ENCODE measurements at regions not wholly inside any gene's neighbourhood (a gene's known extent, or its start where the extent isn't known, plus 50 kb on each side); places are given as distances from the start of the nearest gene placed in this dataset.
A peak's percentile ranks its signal among the peaks of the same experiment; 100 is the strongest.
"Not testable (repeated sequence)": the region's sequence is repeated elsewhere in the genome, so short reads cannot be mapped to it uniquely, and the experiment has no call there.

DNA sequence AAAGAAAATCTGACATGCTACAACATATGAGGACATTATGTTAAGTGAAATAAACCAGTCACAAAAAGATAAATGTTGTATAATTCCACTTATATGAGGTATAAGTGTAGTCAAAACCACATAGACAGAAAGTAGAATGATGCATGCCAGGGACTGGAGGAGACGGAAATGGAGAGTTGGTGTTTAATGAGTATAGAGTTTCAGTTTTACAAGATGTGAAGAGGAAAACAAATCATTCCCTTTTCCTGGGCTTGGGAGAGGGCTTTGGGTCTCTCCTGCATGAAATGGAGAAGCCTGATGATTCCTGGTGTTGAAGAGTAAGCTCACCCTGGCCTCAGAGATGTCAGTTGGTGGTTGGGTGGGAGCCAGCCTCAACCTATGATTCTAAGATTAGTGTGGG lies 158.4 kb upstream of the PLXNC1 start:
- Histone ChIP-seq H3K4me1 (ENCODE audit: control insufficient read depth in 1 of 2, insufficient read depth in 2 of 2, low read length in 2 of 2) (no peaks in the 10 kb centered on the region), H3K27me3 (ENCODE audit: control insufficient read depth in 1 of 2, insufficient read depth in 2 of 2, low read length in 1 of 2) (no peaks in the 10 kb centered on the region), H3K9me3 (ENCODE audit: control insufficient read depth, low read length) (no peaks in the 10 kb centered on the region), H3K27ac (ENCODE audit: low read depth in 1 of 2, low read length in 2 of 2) (no peak overlapping the region), H3K36me3 (ENCODE audit: control insufficient read depth in 1 of 2, insufficient read depth in 2 of 2, low read length in 1 of 2) (no peaks in the 10 kb centered on the region), H3K4me3 (ENCODE audit: low read length in 2 of 2) (no peak overlapping the region)
- intact Hi-C loops (cut with DNase I): loop anchor here in 1 of 2 donors (5.0 kb wide), 1 partner anchor 102 kb away; no protein-coding TSS in a partner anchor
- no peak for DNase-seq
- WGBS, 2 donors: 90 to 97% methylated on average over 1 of the region's 1 CpG
- no peak for ATAC-seq (ENCODE audit: low FRiP score)

DNA sequence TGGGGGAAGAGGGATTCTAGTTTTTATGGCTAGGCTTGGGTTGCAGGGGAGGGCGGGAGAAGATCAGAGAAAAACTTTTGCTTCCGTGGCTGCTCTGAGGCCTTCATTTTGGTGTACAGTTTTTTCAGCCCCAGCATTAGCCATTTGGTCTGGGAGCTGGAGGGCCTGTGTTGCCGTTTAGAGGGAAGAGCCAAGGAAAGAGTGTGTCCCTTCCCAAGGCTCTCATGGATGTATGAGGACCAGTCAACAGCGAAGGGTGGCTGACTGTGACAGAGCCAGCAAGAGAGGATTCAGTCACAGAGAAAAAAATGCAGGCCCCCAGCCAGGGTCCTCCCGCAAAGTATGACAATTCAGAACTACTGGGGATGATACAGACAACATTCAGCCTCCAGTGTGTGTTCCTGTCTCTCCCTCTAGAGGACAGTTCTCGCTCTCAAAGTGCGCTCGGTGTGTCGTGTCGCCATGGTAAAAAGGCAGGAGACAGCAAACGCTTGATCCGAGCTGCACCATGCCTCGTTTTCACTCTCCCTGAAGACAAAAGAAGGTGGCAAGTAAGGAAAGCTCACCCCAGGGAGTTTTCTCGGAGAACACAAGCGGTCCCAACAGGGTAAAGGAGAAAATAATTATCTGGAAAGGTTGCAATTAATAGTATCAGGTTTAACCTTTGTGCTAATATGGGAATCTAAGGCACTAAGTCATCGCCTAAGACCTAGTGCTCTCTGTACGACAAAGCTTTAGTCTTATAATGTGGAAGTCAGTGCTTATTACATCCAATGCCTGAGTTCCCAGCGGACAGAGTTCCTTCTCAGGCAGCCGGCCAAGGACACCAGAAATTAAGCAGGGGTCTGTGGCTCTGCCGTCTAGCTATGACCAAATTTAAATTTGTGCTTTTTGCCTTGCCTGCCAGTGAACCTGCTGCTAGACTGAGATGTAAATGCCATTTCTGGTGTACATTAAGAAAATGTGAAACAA lies 157.3 kb upstream of the PLXNC1 start:
- Histone ChIP-seq H3K9me3 (ENCODE audit: control insufficient read depth, low read length) (no peaks in the 10 kb centered on the region), H3K27me3 (ENCODE audit: control insufficient read depth in 1 of 2, insufficient read depth in 2 of 2, low read length in 1 of 2) (no peaks in the 10 kb centered on the region), H3K4me1 (ENCODE audit: control insufficient read depth in 1 of 2, insufficient read depth in 2 of 2, low read length in 2 of 2) (no peaks in the 10 kb centered on the region), H3K27ac (ENCODE audit: low read depth in 1 of 2, low read length in 2 of 2) (no peak overlapping the region), H3K36me3 (ENCODE audit: control insufficient read depth in 1 of 2, insufficient read depth in 2 of 2, low read length in 1 of 2) (no peaks in the 10 kb centered on the region), H3K4me3 (ENCODE audit: low read length in 2 of 2) (no peak overlapping the region)
- ATAC-seq (ENCODE audit: low FRiP score) (peak; percentile 87), DNase-seq (no peak)
- intact Hi-C loops (cut with DNase I): loop anchor here in 1 of 2 donors (5.0 kb wide), 1 partner anchor 101 kb away; no protein-coding TSS in a partner anchor
- WGBS, 2 donors: 45 to 47% methylated on average over 20 of the region's 20 CpGs

DNA sequence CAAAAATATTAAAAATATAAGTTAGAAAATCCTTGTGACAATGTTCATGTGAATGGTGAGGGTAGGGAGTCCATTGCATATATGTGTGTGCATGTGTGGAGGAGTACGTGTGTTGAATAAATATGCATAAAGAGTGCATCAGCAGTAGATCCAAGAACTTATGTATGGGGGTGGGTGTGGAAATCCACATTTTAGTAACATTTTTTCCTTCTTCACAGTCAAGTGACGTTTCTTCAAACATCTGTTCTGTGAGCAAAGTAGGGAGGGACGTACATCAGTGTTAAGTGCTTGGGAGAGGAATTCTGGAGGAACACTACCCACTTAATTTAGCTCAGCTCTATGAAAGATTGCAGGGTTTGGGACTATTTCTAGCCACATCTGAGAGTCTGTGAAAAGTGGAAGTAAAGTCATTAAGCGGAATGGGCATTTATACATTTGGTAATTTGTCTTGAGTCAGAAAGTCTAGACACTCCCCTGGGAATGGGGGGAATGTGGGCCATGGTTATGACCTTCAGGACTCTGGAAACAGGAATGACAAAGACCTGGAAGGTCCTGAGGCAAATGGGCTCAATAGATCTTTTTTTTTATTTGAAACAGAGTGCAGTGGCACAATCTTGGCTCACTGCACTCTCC lies 156.4 kb upstream of the PLXNC1 start:
- DNase-seq (no peak), ATAC-seq (ENCODE audit: low FRiP score) (no peak)
- intact Hi-C loops (cut with DNase I): loop anchor here in 1 of 2 donors (5.0 kb wide), 1 partner anchor 100 kb away; no protein-coding TSS in a partner anchor
- 41 to 45% methylated on average over 4 of the region's 4 CpGs for whole genome bisulfite sequencing, 2 donors
- no peaks in the 10 kb centered on the region for H3K36me3 ChIP-seq (ENCODE audit: control insufficient read depth in 1 of 2, insufficient read depth in 2 of 2, low read length in 1 of 2)
- no peak overlapping the region for H3K27ac ChIP-seq (ENCODE audit: low read depth in 1 of 2, low read length in 2 of 2)
- H3K4me3 ChIP-seq (ENCODE audit: low read length in 2 of 2): no peak overlapping the region
- no peaks in the 10 kb centered on the region for H3K9me3 ChIP-seq (ENCODE audit: control insufficient read depth, low read length)
- H3K4me1 ChIP-seq (ENCODE audit: control insufficient read depth in 1 of 2, insufficient read depth in 2 of 2, low read length in 2 of 2): no peaks in the 10 kb centered on the region
- no peaks in the 10 kb centered on the region for H3K27me3 ChIP-seq (ENCODE audit: control insufficient read depth in 1 of 2, insufficient read depth in 2 of 2, low read length in 1 of 2)

DNA sequence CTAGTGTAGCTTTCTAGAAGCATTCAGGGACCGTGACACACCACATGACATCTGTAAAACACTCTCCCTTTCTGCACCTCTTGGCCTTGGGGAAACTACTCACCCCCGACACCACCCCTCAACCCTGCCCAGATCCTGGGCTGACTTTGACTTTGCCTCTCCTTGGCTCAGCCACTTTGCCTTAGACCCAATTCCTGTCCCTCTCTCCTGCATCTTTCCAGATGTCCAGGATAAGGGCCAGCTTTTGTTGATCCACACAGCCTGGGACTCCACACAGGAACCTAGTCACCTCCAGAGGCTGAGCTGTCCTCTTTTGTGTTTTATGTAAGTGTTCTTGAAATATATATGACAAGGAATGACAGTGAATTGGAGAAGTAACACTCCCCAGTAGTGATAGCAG lies 153.7 kb upstream of the PLXNC1 start:
- DNase-seq: no peak
- Histone ChIP-seq H3K27ac (ENCODE audit: low read depth in 1 of 2, low read length in 2 of 2) (no peak overlapping the region), H3K4me3 (ENCODE audit: low read length in 2 of 2) (no peak overlapping the region), H3K27me3 (ENCODE audit: control insufficient read depth in 1 of 2, insufficient read depth in 2 of 2, low read length in 1 of 2) (no peaks in the 10 kb centered on the region), H3K4me1 (ENCODE audit: control insufficient read depth in 1 of 2, insufficient read depth in 2 of 2, low read length in 2 of 2) (no peaks in the 10 kb centered on the region), H3K36me3 (ENCODE audit: control insufficient read depth in 1 of 2, insufficient read depth in 2 of 2, low read length in 1 of 2) (no peaks in the 10 kb centered on the region), H3K9me3 (ENCODE audit: control insufficient read depth, low read length) (no peaks in the 10 kb centered on the region)
- ATAC-seq (ENCODE audit: low FRiP score): no peak
- WGBS, 2 donors: 50 to 88% methylated on average over 2 of the region's 2 CpGs
- intact Hi-C loops (cut with DNase I): loop anchor here in 1 of 2 donors (5.0 kb wide), 1 partner anchor 98 kb away; no protein-coding TSS in a partner anchor

DNA sequence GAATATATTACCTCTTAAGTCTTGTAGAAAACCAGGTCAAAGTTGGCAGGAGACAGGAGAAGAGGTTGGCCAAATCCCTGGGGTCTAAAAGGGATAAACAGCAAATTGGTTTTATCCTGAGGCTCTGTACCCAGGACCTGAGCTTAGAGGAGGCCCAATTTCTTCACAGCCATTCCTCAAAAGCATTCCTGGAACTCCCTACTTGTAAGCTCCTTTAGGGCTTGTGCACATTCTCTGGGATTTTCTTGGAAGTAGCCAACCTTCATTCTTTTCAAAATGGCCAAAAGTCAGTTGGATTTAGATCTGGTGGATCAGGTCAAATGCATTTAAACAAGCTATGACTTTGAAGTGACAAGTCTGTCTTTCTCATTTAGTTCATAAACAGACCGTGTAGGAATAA lies 152.1 kb upstream of the PLXNC1 start:
- H3K27ac ChIP-seq (ENCODE audit: low read depth in 1 of 2, low read length in 2 of 2): no peak overlapping the region
- ATAC-seq (ENCODE audit: low FRiP score): no peak
- H3K27me3 ChIP-seq (ENCODE audit: control insufficient read depth in 1 of 2, insufficient read depth in 2 of 2, low read length in 1 of 2): no peaks in the 10 kb centered on the region
- no peak overlapping the region for H3K4me3 ChIP-seq (ENCODE audit: low read length in 2 of 2)
- DNase-seq: no peak
- intact Hi-C loops (cut with DNase I): no loop called here
- WGBS, 2 donors: 33 to 57% methylated on average over 1 of the region's 1 CpG
- H3K36me3 ChIP-seq (ENCODE audit: control insufficient read depth in 1 of 2, insufficient read depth in 2 of 2, low read length in 1 of 2): no peaks in the 10 kb centered on the region
- H3K4me1 ChIP-seq (ENCODE audit: control insufficient read depth in 1 of 2, insufficient read depth in 2 of 2, low read length in 2 of 2): no peaks in the 10 kb centered on the region
- H3K9me3 ChIP-seq (ENCODE audit: control insufficient read depth, low read length): no peaks in the 10 kb centered on the region

DNA sequence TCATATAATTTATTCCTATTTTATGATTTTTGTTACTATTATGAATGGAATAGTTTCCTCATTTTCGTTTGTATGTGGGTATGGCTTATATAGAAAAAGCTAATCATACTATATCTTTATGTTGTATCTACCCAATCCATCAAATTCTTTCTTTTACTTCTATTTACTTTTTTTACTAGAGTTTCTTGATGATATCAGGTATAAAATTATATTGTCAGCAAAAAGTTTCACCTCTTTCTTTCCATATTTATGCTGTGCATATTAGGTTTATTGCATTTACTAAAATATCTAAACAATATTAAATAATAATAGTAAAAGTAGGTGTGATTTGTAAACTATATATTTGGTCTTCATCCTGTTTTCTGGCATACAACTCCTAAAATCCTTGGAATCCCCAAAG lies 146.7 kb upstream of the PLXNC1 start:
- Histone ChIP-seq H3K36me3 (ENCODE audit: control insufficient read depth in 1 of 2, insufficient read depth in 2 of 2, low read length in 1 of 2) (no peaks in the 10 kb centered on the region), H3K27me3 (ENCODE audit: control insufficient read depth in 1 of 2, insufficient read depth in 2 of 2, low read length in 1 of 2) (no peaks in the 10 kb centered on the region), H3K4me1 (ENCODE audit: control insufficient read depth in 1 of 2, insufficient read depth in 2 of 2, low read length in 2 of 2) (no peaks in the 10 kb centered on the region), H3K9me3 (ENCODE audit: control insufficient read depth, low read length) (no peaks in the 10 kb centered on the region), H3K27ac (ENCODE audit: low read depth in 1 of 2, low read length in 2 of 2) (no peak overlapping the region), H3K4me3 (ENCODE audit: low read length in 2 of 2) (no peak overlapping the region)
- WGBS, 2 donors: 55 to 56% methylated on average over 1 of the region's 1 CpG
- ATAC-seq (ENCODE audit: low FRiP score) (no peak), DNase-seq (no peak)
- intact Hi-C loops (cut with DNase I): no loop called here

DNA sequence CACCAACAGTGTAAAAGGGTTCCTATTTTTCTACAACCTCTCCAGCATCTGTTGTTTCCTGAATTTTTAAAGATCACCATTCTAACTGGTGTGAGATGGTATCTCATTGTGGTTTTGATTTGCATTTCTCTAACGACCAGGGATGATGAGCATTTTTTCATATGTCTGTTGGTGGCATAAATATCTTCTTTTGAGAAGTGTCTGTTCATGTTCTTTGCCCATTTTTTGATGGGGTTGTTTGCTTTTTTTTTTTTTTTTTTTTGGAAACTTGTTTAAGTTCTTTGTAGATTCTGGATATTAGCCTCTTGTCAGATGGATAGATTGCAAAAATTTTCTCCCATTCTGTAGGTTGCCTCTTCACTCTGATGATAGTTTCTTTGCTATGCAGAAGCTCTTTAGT lies 145.5 kb upstream of the PLXNC1 start:
- H3K36me3 ChIP-seq (ENCODE audit: control insufficient read depth in 1 of 2, insufficient read depth in 2 of 2, low read length in 1 of 2); H3K4me1 ChIP-seq (ENCODE audit: control insufficient read depth in 1 of 2, insufficient read depth in 2 of 2, low read length in 2 of 2); DNase-seq; H3K4me3 ChIP-seq (ENCODE audit: low read length in 2 of 2); H3K27ac ChIP-seq (ENCODE audit: low read depth in 1 of 2, low read length in 2 of 2); H3K27me3 ChIP-seq (ENCODE audit: control insufficient read depth in 1 of 2, insufficient read depth in 2 of 2, low read length in 1 of 2); H3K9me3 ChIP-seq (ENCODE audit: control insufficient read depth, low read length); intact Hi-C loops (cut with DNase I); ATAC-seq (ENCODE audit: low FRiP score): not testable (repeated sequence)
- WGBS, 2 donors: 78 to 79% methylated on average over 1 of the region's 1 CpG

DNA sequence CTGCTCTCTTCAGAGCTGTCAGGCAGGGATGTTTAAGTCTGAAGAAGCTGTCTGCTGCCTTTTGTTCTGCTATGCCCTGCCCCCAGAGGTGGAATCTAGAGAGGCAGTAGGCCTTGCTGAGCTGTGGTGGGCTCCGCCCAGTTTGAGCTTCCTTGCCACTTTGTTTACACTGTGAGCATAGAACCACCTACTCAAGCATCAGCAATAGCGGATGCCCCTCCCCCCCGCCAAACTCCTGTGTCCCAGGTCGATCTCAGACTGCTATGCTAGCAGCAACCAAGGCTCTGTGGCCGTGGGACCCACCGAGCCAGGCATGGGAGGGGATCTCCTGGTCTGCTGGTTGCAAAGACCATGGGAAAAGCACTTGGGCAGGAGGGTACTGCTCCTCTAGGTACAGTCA lies 140.5 kb upstream of the PLXNC1 start:
- DNase-seq; ATAC-seq (ENCODE audit: low FRiP score); H3K27ac ChIP-seq (ENCODE audit: low read depth in 1 of 2, low read length in 2 of 2); H3K9me3 ChIP-seq (ENCODE audit: control insufficient read depth, low read length); H3K4me1 ChIP-seq (ENCODE audit: control insufficient read depth in 1 of 2, insufficient read depth in 2 of 2, low read length in 2 of 2); H3K36me3 ChIP-seq (ENCODE audit: control insufficient read depth in 1 of 2, insufficient read depth in 2 of 2, low read length in 1 of 2); H3K4me3 ChIP-seq (ENCODE audit: low read length in 2 of 2); H3K27me3 ChIP-seq (ENCODE audit: control insufficient read depth in 1 of 2, insufficient read depth in 2 of 2, low read length in 1 of 2); intact Hi-C loops (cut with DNase I): not testable (repeated sequence)
- 94 to 95% methylated on average over 6 of the region's 6 CpGs for WGBS, 2 donors
